OCI-LY1 (cell line): ENCODE measurements at regions not wholly inside any gene's neighbourhood (a gene's known extent, or its start where the extent isn't known, plus 50 kb on each side); places are given as distances from the start of the nearest gene placed in this dataset.

Experiments
- H2AFZ ChIP-seq: fragments of 200-600 bp; sonication (generic), shearing (Covaris generic); 2 replicates; pipeline ENCODE4 v1.6.0; 2014; ENCODE audit warnings: antibody characterized with exemption, mild to moderate bottlenecking, low read length
- H3F3A ChIP-seq: fragments of 200-600 bp; sonication (generic), shearing (Covaris generic); 2 replicates; pipeline ENCODE4 v1.6.0; 2014; ENCODE audit warnings: mild to moderate bottlenecking, antibody characterized with exemption, low read length, moderate library complexity; ENCODE audit not compliant: insufficient read depth
- H3K27ac ChIP-seq: fragments of 200-600 bp; sonication (generic); 2 replicates; pipeline ENCODE4 v1.5.1; 2014; ENCODE audit warnings: low read length, mixed run types, mild to moderate bottlenecking, low read depth; ENCODE audit not compliant: poor library complexity, severe bottlenecking
- H3K27me3 ChIP-seq: fragments of 200-600 bp; sonication (generic); 2 replicates; pipeline ENCODE4 v1.6.0; 2014; ENCODE audit warnings: antibody characterized with exemption, mild to moderate bottlenecking, low read length, moderate library complexity; ENCODE audit not compliant: insufficient read depth
- H3K36me3 ChIP-seq: fragments of 200-600 bp; sonication (generic); 2 replicates; pipeline ENCODE4 v1.6.1; 2014; ENCODE audit warnings: mild to moderate bottlenecking, antibody characterized with exemption, low read length, moderate library complexity, mixed read lengths; ENCODE audit not compliant: insufficient read depth
- H3K4me1 ChIP-seq: fragments of 200-600 bp; sonication (generic); 2 replicates; pipeline ENCODE4 v1.5.1; 2014; ENCODE audit warnings: mild to moderate bottlenecking, low read length, moderate library complexity; ENCODE audit not compliant: insufficient read depth, severe bottlenecking
- H3K4me2 ChIP-seq: fragments of 200-600 bp; sonication (generic), shearing (Covaris generic); 2 replicates; pipeline ENCODE4 v1.6.1; 2014; ENCODE audit warnings: low read length
- H3K4me3 ChIP-seq: fragments of 200-600 bp; sonication (generic); 2 replicates; pipeline ENCODE4 v1.5.1; 2014; ENCODE audit warnings: low read length, low read depth, mild to moderate bottlenecking, mixed read lengths; ENCODE audit not compliant: poor library complexity, severe bottlenecking
- H3K79me2 ChIP-seq: fragments of 200-600 bp; shearing (Covaris generic); 2 replicates; pipeline ENCODE4 v1.6.1; 2016; ENCODE audit warnings: mixed run types, low read length, mixed read lengths; ENCODE audit not compliant: insufficient read depth
- H3K9ac ChIP-seq: fragments of 200-600 bp; sonication (generic), shearing (Covaris generic); 2 replicates; pipeline ENCODE4 v1.6.1; 2014; ENCODE audit warnings: mild to moderate bottlenecking, low read length, mixed read lengths
- H3K9me2 ChIP-seq: fragments of 200-600 bp; sonication (generic), shearing (Covaris generic); 2 replicates; pipeline ENCODE4 v1.6.1; 2014; ENCODE audit warnings: low read depth, mild to moderate bottlenecking, low read length, mixed read lengths
- H3K9me3 ChIP-seq: fragments of 200-600 bp; shearing (Covaris generic); 2 replicates; pipeline ENCODE4 v1.6.1; 2014; ENCODE audit warnings: low read length, mixed read lengths
- H4K20me1 ChIP-seq: fragments of 200-600 bp; sonication (generic), shearing (Covaris generic); 2 replicates; pipeline ENCODE4 v1.6.0; 2016; ENCODE audit warnings: mild to moderate bottlenecking, low read length; ENCODE audit not compliant: insufficient read depth
- CTCF ChIP-seq: fragments of 200-600 bp; sonication (generic), shearing (Covaris generic); IDR thresholded peaks from 2 replicates; pipeline ENCODE4 v1.5.1; 2017; ENCODE audit warnings: mild to moderate bottlenecking, antibody characterized with exemption, low read length, moderate library complexity, mixed read lengths
- EZH2 ChIP-seq: fragments of 200-600 bp; sonication (generic), shearing (Covaris generic); IDR thresholded peaks from 2 replicates; pipeline ENCODE4 v1.8.0; 2017; ENCODE audit warnings: borderline replicate concordance, mixed run types, mild to moderate bottlenecking, antibody characterized with exemption, low read length, moderate library complexity, mixed read lengths

GRCh38 chr3:89584398-89584797 is 477.0 kb downstream of the EPHA3 start:
- H3K4me2 ChIP-seq = no peak overlapping the region
- no peaks in the 10 kb centered on the region for H3K9me3 ChIP-seq
- H3K27ac ChIP-seq = no peak overlapping the region
- H3F3A ChIP-seq = no peaks in the 10 kb centered on the region; the same call in 1 of the 2 replicates
- H3K79me2 ChIP-seq = no peaks in the 10 kb centered on the region
- no peak overlapping the region for H2AFZ ChIP-seq
- H4K20me1 ChIP-seq = no peaks in the 10 kb centered on the region
- no peak overlapping the region for H3K9ac ChIP-seq
- H3K9me2 ChIP-seq = no peaks in the 10 kb centered on the region
- no peaks in the 10 kb centered on the region for H3K4me1 ChIP-seq
- H3K36me3 ChIP-seq = no peaks in the 10 kb centered on the region
- no peak overlapping the region for H3K4me3 ChIP-seq
- no peak for TF ChIP-seq CTCF
- TF ChIP-seq EZH2 = no peak
- H3K27me3 ChIP-seq = no peaks in the 10 kb centered on the region

GRCh38 chr3:89586256-89586655 is 478.8 kb downstream of the EPHA3 start:
- Histone ChIP-seq H3K4me1 (no peaks in the 10 kb centered on the region), H2AFZ (no peak overlapping the region), H3K36me3 (no peaks in the 10 kb centered on the region), H3K27ac (no peak overlapping the region), H3K9me2 (no peaks in the 10 kb centered on the region), H3K79me2 (no peaks in the 10 kb centered on the region), H3K4me2 (no peak overlapping the region), H3K9me3 (no peaks in the 10 kb centered on the region), H3K27me3 (no peaks in the 10 kb centered on the region), H3K4me3 (no peak overlapping the region), H4K20me1 (no peaks in the 10 kb centered on the region), H3F3A (no peaks in the 10 kb centered on the region; the same call in 1 of the 2 replicates), H3K9ac (no peak overlapping the region)
- no peak for TF ChIP-seq EZH2
- no peak for TF ChIP-seq CTCF

- Histone ChIP-seq H3K4me1 (no peaks in the 10 kb centered on the region), H2AFZ (no peak overlapping the region)
Observed at GRCh38 chr3:89586676-89587075, 479.3 kb downstream of the EPHA3 start.

More at GRCh38 chr3:89586676-89587075, 479.3 kb downstream of the EPHA3 start:
- no peak for TF ChIP-seq EZH2
- TF ChIP-seq CTCF = no peak
- Histone ChIP-seq H3F3A (no peaks in the 10 kb centered on the region; the same call in 1 of the 2 replicates), H3K36me3 (no peaks in the 10 kb centered on the region), H4K20me1 (no peaks in the 10 kb centered on the region), H3K9ac (no peak overlapping the region), H3K79me2 (no peaks in the 10 kb centered on the region), H3K9me3 (no peaks in the 10 kb centered on the region), H3K27ac (no peak overlapping the region), H3K4me2 (no peak overlapping the region), H3K27me3 (no peaks in the 10 kb centered on the region), H3K9me2 (no peaks in the 10 kb centered on the region), H3K4me3 (no peak overlapping the region)
